HEK293T (cell line): ENCODE measurements at regions not wholly inside any gene's neighbourhood (a gene's known extent, or its start where the extent isn't known, plus 50 kb on each side); places are given as distances from the start of the nearest gene placed in this dataset.

Experiments used
- CTCF ChIA-PET: fragments of 350-600 bp; formaldehyde crosslinking; extraction: SDS; loops from one replicate; lab custom pipeline; 2021; ENCODE audit warnings: antibody characterized with exemption, inconsistent platforms; lab: Yijun Ruan, JAX
- POLR2A ChIA-PET: fragments of 350-600 bp; formaldehyde crosslinking; extraction: SDS; loops from one replicate; lab custom pipeline; 2020; ENCODE audit warnings: antibody characterized with exemption, inconsistent platforms; lab: Yijun Ruan, JAX
- DNase-seq: peaks from one replicate; pipeline ENCODE4 v3.0.0; 2012; ENCODE audit warnings: mixed read lengths; ENCODE audit errors: extremely low spot score
- ARNT ChIP-seq: fragments of 450-650 bp; IDR thresholded peaks from 2 replicates; pipeline ENCODE4 v1.6.1; 2017; ENCODE audit warnings: mild to moderate bottlenecking
- BHLHE40 ChIP-seq: fragments of 450-650 bp; IDR thresholded peaks from 2 replicates; pipeline ENCODE4 v1.6.1; 2016; ENCODE audit warnings: mild to moderate bottlenecking, moderate library complexity, borderline replicate concordance
- CTBP1 ChIP-seq: fragments of 450-650 bp; IDR thresholded peaks from 2 replicates; pipeline ENCODE4 v1.6.1; 2016; ENCODE audit warnings: borderline replicate concordance
- ELF4 ChIP-seq: fragments of 450-650 bp; IDR thresholded peaks from 2 replicates; pipeline ENCODE4 v1.6.1; 2017; ENCODE audit warnings: antibody characterized with exemption
- FOXA1 ChIP-seq: fragments of 450-650 bp; IDR thresholded peaks from 2 replicates; pipeline ENCODE4 v1.6.1; 2016; ENCODE audit warnings: mild to moderate bottlenecking
- FOXK2 ChIP-seq: fragments of 450-650 bp; IDR thresholded peaks from 2 replicates; pipeline ENCODE4 v1.6.1; 2016; ENCODE audit warnings: mild to moderate bottlenecking
- FOXM1 ChIP-seq: fragments of 450-650 bp; IDR thresholded peaks from 2 replicates; pipeline ENCODE4 v1.6.1; 2017; ENCODE audit warnings: mild to moderate bottlenecking, borderline replicate concordance
- HDGF ChIP-seq: fragments of 450-650 bp; IDR thresholded peaks from 2 replicates; pipeline ENCODE4 v1.6.1; 2017; ENCODE audit warnings: antibody characterized with exemption, borderline replicate concordance
- L3MBTL2 ChIP-seq: fragments of 450-650 bp; conservative IDR thresholded peaks from 2 replicates; pipeline ENCODE4 v1.6.1; 2016; ENCODE audit warnings: mild to moderate bottlenecking
- LEF1 ChIP-seq: fragments of 450-650 bp; IDR thresholded peaks from 2 replicates; pipeline ENCODE4 v1.6.1; 2017; ENCODE audit warnings: mild to moderate bottlenecking, borderline replicate concordance
- NFRKB ChIP-seq: fragments of 450-650 bp; IDR thresholded peaks from 2 replicates; pipeline ENCODE4 v1.6.1; 2016; ENCODE audit warnings: mild to moderate bottlenecking, moderate library complexity
- SP1 ChIP-seq: fragments of 450-650 bp; IDR thresholded peaks from 2 replicates; pipeline ENCODE4 v1.6.1; 2017
- SUZ12 ChIP-seq: fragments of 450-650 bp; IDR thresholded peaks from 2 replicates; pipeline ENCODE4 v1.6.1; 2016; ENCODE audit warnings: mild to moderate bottlenecking
- TARDBP ChIP-seq: fragments of 450-650 bp; IDR thresholded peaks from 2 replicates; pipeline ENCODE4 v1.6.1; 2016
- ZNF384 ChIP-seq: fragments of 450-650 bp; IDR thresholded peaks from 2 replicates; pipeline ENCODE4 v1.6.1; 2016
- TF ChIP-seq, protein P1 (sequence below): fragments of 450-650 bp; IDR thresholded peaks from 2 replicates; pipeline ENCODE4 v1.6.1; 2016

DNA sequence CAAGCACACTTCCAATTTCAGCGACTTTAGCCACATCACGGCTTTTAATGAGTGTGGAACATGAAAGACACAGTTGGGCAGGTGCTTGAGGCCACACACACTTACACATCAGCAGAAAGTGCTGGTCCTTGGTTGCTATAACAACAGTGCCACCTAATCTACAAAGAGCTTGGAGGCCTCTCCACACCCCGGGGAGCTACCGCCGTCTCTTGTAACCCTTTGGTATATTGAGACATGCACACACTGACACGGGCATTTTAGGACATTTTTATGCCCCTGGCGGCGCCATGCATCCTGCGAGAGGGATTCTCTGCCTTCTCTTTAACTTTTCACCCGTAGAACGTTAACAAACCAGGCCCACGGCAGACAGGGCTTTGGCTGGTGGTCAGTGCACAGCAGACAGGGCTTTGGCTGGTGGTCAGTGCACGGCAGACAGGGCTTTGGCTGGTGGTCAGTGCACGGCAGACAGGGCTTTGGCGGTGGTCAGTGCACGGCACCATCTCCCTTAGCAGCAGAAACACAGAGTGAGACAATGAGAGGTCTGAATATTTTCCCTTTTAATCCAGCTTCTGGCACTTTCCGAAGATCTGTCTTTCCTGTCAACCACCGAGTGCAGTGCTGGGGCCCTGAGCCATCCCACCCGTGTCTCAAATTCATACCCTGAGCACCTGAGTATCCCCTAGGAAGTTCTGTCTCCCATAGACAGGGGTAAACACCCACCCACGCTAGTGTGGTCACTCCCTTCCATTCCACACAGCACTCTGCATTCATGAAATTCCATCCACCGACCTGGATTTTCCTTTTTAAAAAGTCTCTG, 116.6 kb upstream of the RPS6KA2 start:
- no peak for DNase-seq
- TF ChIP-seq FOXA1 (no peak), HDGF (no peak), SUZ12 (no peak), L3MBTL2 (no peak), ELF4 (no peak), TARDBP (no peak), ARNT (no peak), LEF1 (no peak), FOXK2 (no peak), BHLHE40 (no peak), ZNF384 (no peak), NFRKB (no peak), SP1 (no peak), CTBP1 (no peak), FOXM1 (no peak)
- TF ChIP-seq, protein P1, sequence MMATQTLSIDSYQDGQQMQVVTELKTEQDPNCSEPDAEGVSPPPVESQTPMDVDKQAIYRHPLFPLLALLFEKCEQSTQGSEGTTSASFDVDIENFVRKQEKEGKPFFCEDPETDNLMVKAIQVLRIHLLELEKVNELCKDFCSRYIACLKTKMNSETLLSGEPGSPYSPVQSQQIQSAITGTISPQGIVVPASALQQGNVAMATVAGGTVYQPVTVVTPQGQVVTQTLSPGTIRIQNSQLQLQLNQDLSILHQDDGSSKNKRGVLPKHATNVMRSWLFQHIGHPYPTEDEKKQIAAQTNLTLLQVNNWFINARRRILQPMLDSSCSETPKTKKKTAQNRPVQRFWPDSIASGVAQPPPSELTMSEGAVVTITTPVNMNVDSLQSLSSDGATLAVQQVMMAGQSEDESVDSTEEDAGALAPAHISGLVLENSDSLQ: no peak
- POLR2A ChIA-PET: no interaction called here
- CTCF ChIA-PET: no interaction called here

DNA sequence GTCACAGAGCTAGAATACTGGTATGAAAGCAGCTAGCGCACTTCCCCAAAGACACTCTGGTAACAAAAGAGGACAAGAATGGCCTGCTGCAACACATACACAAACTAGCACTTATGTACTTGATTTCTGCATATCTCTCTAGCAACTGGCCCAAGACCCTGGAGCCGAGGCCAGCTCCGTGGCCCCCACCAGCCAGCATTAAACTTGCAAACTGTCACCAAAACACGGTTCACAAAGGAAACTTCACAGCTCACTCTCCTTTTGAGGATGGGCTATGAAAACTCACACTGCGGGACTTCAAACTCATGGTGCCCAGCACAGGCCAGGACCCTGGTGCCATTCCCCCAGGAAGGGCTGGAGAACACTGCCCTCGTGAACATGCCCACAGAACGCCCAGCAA, 115.9 kb upstream of the RPS6KA2 start:
- CTCF ChIA-PET: no interaction called here
- no peak for TF ChIP-seq NFRKB
- TF ChIP-seq HDGF: no peak
- TF ChIP-seq FOXA1: no peak
- no peak for TF ChIP-seq FOXK2
- TF ChIP-seq CTBP1: no peak
- no peak for TF ChIP-seq SUZ12
- no peak for TF ChIP-seq SP1
- TF ChIP-seq FOXM1: no peak
- no peak for TF ChIP-seq ARNT
- TF ChIP-seq, protein P1: no peak
- no peak for DNase-seq
- POLR2A ChIA-PET: no interaction called here

DNA sequence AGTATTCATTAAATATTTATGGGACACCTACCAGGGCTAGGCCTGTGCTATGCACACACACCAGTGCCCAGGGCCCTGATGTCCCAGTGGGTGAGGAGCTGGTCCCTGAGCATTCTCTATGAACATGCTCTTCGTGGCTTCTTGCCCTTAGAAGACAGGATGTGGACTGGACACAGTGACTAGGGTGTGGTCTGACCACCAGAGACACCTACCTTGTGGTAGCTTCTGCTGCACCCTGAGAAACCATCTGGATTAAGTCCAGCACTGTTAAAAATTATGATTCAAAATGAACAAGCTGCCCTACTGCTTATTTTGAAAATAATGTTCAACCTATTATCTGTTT, 112.9 kb upstream of the RPS6KA2 start:
- TF ChIP-seq ZNF384: no peak
- no peak for TF ChIP-seq ELF4
- no peak for TF ChIP-seq SUZ12
- TF ChIP-seq HDGF: no peak
- no peak for TF ChIP-seq ARNT
- TF ChIP-seq, protein P1: no peak
- TF ChIP-seq FOXM1: no peak
- POLR2A ChIA-PET: no interaction called here
- CTCF ChIA-PET: no interaction called here
- DNase-seq: no peak

DNA sequence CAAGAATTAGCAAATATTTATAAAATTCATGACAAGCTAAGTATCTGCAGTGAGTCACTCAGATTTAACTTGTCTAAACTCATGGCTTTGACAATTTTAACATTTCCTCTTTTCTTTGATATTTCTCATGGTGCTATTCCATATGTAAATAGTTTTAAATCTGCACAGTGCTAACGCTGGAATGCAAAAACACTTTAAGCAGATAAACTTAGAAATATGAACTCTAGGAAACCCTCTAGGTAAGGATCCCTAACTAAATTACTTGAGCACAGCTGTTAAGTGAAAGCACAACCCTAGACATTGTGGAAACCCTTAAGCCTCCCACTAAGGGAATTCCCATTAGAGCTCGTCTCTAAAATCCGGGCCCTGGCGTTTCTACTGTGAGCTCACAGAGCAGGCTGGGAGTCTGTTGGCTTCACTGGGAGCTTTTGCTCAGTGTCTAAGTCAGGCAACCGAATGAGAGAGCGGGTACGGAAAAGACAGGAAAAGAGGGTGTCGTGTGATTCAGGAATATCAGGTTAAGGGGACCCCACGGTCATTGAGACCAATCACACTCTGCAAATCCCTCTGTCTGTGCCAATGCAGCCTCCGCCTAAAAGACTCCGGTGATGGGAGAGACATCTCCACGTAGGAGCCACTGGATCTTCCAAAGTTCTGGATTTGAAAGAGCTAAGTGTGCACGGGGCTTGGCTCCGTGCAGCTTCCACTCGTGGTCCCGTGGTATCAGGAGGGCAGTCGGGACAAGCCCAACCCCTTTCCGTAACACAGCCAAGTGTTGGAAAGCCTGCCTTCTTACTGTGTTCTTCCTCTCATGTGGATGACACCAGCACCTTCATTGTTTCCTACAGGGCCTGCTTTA, 112.3 kb upstream of the RPS6KA2 start:
- TF ChIP-seq, protein P1: no peak
- TF ChIP-seq FOXK2 (no peak), BHLHE40 (no peak), LEF1 (no peak), L3MBTL2 (no peak), SP1 (no peak), FOXA1 (no peak), NFRKB (no peak), FOXM1 (no peak), CTBP1 (no peak), ARNT (no peak), ELF4 (no peak), ZNF384 (no peak), SUZ12 (no peak), HDGF (no peak), TARDBP (no peak)
- POLR2A ChIA-PET: no interaction called here
- DNase-seq: no peak
- CTCF ChIA-PET: no interaction called here

DNA sequence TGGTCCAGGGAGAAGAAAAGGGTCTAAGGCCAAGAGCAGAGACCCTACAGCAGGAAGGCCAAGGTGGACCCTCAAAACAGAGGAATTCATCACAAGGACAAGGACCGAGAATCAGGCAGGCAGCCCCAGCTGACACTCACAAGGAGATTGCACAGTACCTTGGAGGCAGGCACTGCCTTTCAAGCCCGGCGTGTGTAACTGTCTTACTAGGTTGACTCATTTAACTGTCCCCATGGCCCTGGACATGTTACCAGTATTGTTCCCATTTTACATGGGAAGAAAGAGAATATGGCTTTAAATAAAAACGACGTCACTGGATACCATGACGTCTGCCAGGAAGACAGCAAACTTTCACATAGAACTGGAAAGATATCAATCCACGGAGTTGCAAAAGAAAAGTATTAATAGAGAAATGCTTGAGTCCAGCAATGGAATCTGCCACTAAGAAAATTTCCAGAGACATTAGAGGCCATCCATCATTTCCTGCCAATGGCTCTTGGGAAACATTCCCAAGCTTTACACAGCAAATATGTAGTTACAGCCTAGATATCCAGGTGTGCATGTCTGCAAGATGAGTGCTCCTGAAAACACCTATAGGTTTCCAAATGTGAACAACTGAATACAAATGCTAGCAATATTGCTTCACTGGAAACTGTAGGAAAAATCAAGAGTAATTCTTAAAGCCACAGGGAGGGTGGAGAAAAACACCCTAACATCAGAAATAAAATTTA, 111.5 kb upstream of the RPS6KA2 start:
- TF ChIP-seq HDGF (no peak), ELF4 (no peak), LEF1 (no peak), NFRKB (no peak), SUZ12 (no peak), L3MBTL2 (no peak)
- no peak for DNase-seq
- ChIA-PET CTCF (no interaction called here), POLR2A (no interaction called here)
